COLO668 (cell line): ENCODE measurements at regions not wholly inside any gene's neighbourhood (a gene's known extent, or its start where the extent isn't known, plus 50 kb on each side); places are given as distances from the start of the nearest gene placed in this dataset.

Experiments used
- DNase-seq: peaks from one replicate; lab custom pipeline; 2025; ENCODE audit not compliant: unreplicated experiment; lab: John Stamatoyannopoulos, UW

DNA sequence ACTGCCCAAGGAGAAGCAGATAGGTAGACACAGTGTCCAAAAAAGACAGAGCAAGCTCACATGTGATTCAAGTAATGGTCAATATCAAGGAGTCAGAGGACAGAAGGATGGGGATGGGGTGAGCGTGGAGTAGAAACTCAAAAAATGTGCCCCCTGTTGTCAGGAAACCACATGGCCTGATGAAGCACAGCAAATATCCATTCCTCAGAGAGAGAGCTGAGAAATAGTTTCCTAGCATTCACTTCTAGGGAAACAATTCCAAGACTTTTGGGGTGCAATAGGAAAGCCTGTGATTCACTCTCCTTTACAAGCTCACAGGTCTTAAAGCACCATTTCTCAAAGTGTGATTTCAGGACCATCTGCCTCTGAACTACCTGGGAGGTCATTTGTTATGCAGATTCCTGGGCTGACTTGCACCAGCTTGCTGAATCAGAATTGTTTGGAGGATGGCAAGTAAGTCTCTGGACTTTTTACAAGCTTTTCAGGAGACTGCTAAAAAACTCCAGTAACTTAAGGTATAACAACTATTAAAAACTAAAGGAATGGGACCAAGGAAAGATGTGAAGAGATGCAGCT is 432.8 kb downstream of the HDGFL1 start:
- DNase-seq: no peak

DNA sequence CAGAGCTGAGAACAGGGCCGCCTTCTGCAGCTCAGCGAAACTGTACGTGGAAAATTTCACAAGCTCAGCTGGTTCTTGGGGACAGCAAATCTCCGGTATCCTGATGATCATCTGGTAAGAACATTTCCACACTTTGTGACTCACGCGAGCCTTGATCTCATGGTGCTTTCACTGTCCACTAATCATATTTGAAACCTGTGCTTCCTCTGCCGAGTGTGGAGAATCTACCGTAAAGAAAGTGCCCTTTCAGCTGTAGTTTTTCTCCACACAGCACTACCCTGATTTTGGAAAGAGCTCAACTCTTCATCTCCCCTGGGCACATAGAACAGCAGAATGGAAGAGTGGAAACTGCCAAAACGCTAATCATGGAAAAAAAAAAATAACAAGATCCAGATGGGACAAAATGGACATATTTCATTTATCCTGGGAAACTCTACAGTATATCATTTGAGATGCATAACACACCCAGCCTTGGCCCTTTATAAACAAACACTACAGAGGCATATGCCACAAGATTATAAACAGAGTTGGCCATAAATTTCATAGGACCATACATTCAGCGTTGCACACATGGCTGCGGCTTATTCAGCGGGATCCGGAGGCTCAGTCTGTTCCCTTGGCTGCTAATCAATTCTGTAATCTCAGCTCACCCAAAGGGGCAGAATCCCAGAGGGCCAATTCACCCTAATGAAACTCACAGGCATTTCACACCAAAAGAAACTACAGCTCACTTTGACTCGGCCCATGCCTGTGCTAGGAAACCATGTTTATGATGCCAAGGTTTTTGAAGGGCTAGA is 434.5 kb downstream of the HDGFL1 start:
- DNase-seq: no peak

DNA sequence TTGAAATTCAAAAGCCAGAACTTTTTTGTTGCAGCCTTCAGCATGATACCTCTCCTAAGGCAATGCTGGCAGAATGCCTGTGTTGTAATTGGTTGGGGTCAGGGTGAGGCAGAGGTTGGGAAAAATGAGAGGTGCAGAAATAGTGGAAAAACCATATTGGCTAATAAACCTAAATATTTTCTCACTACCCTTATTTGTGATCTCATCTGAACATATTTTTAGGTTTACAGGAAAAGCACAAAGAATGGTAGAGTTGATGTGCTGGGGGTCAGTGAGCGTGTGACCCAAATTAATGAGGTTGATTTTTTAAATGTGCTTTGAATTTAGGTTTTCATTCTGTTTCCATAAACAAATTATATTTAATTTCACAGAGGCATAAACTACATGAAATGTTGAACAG is 437.3 kb downstream of the HDGFL1 start:
- no peak for DNase-seq

DNA sequence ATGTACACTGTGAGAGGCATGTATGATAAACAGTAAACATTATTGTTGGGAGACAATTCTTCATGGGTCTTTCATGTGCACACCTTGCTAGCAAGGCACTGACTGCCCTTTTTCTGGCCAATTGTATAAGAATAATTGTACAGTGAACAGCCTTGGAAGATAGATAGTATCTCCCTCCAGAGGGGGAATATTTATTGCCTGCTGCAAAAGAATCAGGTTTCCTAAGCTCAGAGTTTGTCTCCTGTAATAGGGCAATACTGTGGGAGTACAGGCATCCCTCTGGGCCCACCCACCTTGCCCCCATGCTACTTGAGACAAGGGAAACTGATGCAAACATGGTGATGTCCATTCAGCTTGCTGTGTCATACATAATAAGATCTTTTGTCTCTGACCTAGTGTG is 442.2 kb downstream of the HDGFL1 start:
- DNase-seq: no peak

DNA sequence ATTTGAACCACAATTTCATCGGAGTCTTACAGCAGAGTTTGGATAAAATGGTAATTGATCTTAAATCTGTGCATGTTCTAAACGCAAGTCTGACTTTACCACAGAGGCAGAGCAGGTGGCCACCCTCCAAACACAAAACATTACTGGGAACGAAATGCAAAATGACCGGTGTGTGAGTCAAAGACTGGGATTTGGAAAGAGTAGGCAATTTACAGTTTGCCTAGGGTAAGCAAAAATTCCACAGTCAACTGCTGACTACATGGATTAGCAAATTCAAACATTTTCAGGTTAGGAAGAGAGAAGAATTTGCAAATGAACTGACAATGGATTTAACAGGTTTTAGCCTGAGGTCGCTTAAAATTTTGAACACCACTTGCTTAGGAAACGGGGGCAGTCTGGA is 444.4 kb downstream of the HDGFL1 start:
- no peak for DNase-seq

DNA sequence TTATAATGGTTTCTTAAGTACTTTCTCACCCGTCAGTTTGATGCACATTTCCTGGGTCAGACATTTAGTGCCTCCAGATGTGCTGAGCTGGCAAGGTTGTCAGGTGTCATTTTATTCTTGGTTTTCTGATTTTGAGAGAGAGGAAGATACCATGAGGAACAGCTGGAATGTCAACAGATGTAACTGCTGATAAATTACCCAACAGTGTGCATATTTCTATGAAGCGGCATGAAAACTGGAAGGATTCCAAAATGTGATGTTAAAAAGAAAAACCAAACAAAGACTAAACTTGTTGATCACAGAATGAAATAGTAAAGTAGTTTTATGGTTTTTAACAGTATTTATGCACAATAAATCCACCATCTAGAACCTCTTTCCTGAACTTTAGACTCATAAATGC is 447.3 kb downstream of the HDGFL1 start:
- DNase-seq: no peak

DNA sequence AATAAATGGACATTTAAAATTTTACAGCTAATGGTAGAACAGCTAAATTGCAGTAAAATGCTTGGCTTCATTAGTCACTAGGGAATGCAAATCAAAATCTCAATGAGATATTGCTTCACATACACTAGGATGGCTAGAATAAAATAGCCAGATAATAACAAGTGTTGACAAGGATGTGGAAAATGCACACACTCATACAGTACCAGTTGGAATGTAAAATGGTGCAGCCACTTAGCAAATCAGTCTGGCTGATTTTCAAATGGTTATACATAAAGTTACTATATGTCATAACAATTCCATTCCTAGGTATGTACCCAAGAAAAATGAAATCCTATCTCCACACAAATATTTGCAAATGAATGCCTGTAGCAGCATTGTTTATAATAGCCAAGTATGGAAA is 452.1 kb downstream of the HDGFL1 start:
- no peak for DNase-seq

DNA sequence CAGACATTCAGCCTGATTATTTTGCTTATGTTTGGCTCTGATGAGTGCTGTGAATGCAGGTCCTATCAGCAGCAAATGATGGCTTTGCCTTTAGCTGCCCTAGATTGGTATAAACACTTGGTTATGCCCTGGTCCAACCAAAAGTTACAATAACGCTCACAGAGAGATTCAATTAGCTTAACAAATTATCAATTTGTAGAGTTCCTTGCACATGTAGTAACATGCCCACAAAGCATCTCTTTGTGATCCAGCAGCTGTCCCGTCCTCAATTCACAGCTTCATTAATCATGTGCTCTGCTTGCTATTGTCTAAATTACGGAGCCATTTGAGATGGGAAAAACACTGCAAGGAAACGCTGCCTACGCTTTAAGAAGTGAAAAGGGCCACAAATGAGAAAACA is 457.9 kb downstream of the HDGFL1 start:
- DNase-seq: peak; percentile 1

DNA sequence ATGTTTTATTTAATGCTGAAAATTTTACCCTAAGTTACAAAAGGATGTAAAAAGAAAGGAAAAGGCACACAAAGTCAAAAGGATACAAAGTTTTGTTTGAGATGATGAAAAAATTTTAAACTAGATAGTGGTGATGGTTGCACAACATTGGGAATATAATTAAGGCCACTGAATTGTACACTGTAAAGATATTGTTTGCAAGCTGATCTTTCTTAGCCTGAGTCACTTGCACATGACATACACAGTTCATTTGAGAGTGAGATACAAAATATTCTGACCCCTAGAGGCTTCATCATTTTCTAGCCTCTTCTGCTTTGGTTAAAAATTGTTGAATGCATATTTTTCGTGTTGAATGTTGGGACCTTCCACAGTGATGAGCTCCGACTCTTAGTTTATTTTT is 462.6 kb downstream of the HDGFL1 start:
- DNase-seq: no peak

DNA sequence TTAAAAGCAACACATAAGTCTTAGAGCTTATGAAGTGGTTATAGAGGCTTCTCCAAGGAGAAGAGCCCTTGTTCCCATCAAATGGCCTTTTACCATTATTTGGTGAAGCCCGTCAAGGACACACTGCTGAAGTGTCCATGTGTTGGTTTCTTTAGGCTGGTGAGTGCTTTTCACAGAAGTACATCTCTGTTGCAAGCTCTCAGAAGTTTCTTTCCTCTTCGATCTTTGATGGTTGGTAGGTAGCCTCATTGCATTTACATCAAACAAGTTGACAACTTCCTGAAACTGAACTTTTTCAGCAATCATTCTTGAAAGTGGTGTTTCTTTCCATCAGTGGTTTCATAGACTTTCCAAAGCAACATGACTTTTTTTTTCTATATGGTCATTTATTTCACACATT is 465.6 kb downstream of the HDGFL1 start:
- DNase-seq: no peak

DNA sequence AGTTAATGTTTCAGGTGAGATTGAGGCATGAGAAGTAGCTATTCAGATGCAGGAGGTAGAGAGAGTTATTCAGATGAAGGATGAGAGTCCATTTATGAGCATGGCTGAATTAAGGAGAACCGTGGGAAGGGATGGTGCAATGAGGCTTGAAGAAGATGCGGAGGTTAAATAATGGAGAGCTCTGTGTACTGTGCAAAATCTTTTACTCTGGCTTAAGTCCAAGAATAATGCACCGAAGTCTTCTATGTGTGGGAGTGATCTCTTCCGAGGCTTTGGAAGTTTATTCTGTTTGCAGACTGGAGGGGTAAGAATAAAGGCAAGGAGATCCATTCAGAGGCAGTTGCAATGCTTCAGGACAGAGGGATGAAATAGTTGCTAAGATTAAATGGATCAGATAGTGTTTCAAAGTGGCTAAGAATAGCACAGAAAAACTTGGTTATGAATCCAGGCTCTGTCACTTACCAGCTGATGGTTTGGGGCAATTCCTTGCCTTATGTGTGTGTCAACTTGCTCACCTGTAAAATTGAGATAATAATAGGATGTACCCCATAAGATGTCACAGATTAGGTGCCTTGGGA is 467.1 kb downstream of the HDGFL1 start:
- DNase-seq: no peak

DNA sequence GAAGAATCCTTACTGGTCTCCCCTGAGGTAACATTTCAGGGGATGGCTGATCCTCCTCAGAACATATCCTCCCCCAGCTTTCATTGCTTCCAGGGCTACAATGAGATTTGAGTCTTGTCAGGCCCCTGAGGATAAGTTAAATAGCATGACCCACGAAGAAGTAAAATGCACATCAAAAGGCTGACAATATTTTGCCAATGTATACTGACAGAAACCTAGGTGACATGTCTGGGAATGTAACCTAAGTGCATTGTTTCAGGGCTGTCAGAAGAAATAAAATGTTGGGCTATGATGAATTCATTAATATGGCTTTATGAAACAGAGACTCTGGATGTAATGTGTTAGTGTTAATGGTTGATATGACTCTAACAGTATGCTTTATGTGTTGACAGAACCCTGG is 471.5 kb downstream of the HDGFL1 start:
- DNase-seq: no peak

DNA sequence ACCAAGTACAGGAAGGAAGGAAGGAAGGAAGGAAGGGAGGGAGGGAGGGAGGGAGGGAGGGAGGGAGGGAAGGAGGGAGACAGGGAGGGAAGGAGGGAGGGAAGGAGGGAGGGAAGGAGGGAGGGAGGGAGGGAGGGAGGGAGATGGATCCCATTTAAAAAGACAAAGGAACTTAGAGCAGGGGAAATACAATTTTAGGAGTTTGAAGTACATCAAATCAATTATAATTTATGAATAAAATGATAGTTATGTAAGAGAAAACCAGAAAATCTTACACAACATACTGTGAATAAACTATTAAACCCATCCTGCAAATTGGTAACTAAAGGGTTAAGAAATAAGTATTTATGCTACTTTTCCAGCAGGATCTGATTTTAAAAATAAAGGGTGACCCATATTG is 475.9 kb downstream of the HDGFL1 start:
- no peak for DNase-seq

DNA sequence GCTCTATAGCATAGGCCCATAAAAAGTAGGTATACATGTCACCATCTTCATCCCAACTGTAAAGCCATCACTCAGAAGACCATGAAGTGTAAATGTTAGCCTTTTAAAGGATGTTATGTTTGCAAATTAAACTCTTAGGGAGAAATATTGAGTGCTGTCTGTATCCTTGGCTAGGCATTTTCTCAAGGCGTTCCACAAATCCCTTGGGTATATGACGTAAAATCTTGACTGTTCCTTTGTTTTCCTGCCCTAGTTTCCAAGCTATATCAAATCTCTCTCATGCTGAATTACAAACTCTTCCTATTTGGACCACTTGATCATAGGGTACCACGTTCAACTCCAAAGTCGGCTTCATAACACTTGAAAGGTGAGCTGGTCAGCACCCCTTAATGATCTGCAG is 486.2 kb downstream of the HDGFL1 start:
- no peak for DNase-seq

DNA sequence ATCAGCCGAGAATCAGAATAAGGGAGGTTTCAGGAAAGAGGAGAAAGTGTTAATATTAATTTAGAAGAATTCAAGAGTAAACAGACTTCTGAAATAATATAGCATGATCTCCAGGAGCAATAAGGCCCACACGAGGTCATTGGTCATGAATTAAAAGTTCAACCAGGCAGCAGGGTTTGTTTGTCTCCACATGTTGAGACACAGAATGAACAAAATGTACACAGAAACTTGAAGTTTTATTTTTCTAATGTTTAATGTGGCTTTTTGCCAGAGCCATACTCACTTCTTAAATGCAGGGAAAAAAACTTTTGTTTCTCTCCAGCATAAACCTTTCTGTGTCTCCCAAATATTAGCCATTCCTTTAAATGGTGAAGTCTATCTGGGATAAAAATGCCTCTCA is 504.5 kb downstream of the HDGFL1 start:
- no peak for DNase-seq

DNA sequence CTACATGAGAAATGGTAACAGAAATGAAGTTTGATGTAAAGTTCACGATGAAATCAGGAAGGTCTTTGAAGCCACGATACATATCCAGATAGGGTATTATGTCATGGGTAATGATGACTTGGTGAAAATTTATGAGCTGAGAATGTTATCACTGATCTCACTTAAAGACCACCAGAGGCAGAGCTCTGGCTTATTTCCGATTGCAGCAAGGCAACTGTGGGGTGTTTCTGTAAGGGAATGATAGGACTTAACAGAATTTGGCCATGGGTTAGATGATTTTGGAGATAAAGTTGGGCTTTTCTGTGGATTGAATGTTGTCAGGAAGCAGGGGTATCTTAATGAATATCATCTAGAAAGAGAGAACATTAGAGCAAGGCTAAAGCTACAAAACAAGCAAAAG is 508.4 kb downstream of the HDGFL1 start:
- DNase-seq: no peak

DNA sequence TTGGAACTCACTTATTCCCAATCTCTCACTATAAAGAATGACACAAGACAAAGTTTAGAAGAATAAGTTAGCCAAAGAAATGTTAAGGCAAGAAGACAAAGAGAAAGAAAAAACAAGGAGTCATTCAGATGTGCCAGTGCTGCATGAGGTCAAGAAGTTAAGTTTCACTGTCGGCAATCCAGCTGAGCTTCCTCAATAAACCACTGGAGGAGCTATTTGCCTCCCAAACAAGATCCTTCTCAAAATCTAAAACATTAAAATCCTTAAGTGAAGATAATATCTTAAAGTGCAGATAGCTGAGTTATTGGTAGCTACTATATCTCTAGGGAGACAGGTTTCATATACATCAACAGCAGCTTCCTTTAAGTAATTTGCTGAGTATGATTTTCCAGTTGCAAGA is 512.3 kb downstream of the HDGFL1 start:
- no peak for DNase-seq

DNA sequence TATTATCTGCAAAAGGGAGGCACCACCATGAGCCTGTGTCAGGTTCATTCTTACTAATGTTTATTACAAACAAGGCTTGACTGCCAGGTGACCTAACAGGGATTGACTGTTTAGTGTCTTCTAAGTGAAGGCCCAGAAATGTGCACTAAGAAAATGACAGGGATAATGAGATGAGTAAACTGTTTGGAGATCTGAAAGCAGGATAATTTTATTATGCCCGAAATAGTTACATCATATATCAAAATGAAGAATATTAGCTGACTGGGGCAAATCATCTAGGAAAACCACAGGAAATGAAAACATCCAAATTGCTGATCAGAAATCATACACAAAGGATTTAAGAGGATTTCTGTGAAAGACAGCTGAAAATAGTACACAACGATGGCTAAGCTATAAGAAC is 516.7 kb downstream of the HDGFL1 start:
- DNase-seq: no peak

DNA sequence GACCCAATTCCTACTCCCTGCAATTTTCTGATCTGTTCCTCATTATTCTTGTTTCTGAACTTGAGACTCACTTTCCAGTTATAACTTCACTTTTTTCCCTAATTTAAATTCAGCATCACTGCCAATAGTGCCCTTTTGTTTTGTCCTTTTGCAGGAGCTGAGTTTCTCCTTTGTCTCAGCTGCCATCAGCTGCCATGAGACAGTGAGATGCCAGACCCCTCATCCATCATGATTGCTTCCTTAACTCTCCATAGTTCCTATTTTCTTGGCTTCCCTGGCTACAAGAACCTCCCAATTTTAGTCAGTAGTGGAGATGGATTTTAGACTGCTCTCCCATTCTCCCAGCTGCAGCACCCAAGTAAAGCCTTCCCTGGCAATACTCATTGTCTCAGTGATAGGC is 518.1 kb downstream of the HDGFL1 start:
- DNase-seq: no peak

DNA sequence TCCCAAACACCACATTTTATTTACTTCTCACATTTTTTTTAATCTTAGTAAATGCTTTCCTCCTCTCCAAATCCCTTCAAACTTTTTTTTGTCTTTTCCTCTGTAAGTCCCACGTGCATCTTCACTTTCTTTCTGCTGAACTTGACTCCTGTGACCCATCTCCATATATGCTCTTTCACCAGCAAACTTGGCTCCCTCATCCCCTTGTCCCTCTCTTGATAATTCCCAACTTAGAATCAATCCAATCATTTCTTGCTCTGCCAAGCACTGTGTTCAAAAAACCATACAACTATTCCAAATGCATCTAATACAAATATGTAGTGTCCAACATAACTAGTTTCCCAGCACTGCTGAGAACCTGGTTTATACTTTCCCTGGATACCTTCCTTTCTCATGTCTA is 519.4 kb downstream of the HDGFL1 start:
- DNase-seq: no peak

DNA sequence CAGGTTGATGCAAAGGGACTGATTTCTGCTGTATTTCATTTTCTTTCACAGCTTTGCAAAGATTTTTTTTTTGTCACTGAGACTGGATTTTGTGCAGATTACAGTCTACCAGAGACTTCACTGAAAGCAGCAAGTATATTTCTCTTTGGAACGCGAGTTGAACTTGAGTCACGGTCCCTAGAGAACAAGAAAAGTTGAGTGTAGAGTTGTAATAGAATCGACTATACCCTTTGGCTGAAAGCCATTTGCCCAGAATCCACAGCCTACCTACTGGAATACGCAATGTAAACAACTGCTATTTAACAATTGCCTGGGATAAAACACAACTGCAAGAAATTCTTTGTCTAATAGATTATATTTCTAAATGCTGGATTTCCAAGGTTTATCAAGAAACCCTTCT is 520.6 kb downstream of the HDGFL1 start:
- no peak for DNase-seq

DNA sequence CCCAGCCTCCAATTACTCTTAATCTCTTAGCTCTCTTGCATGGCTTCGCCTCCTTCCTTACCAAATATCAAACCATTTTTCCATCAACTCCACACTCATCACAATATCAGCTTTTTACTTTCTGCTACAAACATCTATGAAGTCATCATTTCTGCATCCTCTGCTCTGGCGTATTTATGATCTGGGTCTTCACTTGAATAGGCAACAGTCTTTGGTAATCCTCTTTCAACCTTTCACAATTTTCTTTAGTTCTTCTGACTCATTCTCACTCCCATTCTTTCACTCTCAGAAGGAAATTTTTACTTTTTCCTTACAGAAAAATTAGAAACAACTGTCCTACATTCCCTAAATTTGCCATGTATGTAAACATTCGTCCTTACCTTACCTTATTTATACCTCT is 522.4 kb downstream of the HDGFL1 start:
- no peak for DNase-seq

DNA sequence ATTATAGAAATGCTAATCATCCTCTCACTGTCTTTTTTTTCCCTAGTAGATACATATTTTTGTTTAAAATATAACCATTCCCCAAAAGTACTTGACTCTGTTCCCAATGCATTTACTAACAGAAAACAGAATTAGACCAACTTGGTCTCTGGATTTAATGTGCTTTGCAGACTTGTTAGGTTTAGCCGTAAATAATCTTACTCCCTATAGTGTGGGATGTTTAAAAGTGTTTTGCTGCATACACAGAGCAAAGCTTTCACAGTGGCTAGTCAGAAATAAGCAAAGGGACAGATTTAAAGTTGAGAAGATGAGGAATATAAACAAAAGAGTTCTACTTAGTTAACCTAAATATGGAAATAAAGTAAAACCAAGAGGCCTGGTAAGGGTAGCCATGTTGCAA is 527.5 kb downstream of the HDGFL1 start:
- no peak for DNase-seq
